Astrocyte (in vitro differentiated cells and primary cell): ENCODE measurements at regions not wholly inside any gene's neighbourhood (a gene's known extent, or its start where the extent isn't known, plus 50 kb on each side); places are given as distances from the start of the nearest gene placed in this dataset.

Source experiments
- DNase-seq: peaks from one replicate; pipeline ENCODE4 v3.0.0-alpha.2; 2010; ENCODE audit warnings: low read depth
- FAIRE-seq: peaks from 2 replicates; lab custom pipeline; 2011; peaks lifted over from hg19 to GRCh38; lab: Jason Lieb, UNC
- H2AFZ ChIP-seq: 2 replicates; pipeline ENCODE4 v1.6.0; 2012; ENCODE audit warnings: low read depth, low read length, inconsistent platforms
- H3K27ac ChIP-seq: 2 replicates; pipeline ENCODE4 v1.5.1; 2011; ENCODE audit warnings: low read depth, low read length, inconsistent platforms
- H3K27me3 ChIP-seq: 2 replicates; pipeline ENCODE4 v1.6.0; 2011; ENCODE audit warnings: low read length, inconsistent platforms; ENCODE audit not compliant: insufficient read depth
- H3K36me3 ChIP-seq: 2 replicates; pipeline ENCODE4 v1.5.1; 2011; ENCODE audit warnings: low read length, inconsistent platforms; ENCODE audit not compliant: insufficient read depth
- H3K4me1 ChIP-seq: 2 replicates; pipeline ENCODE4 v1.5.1; 2011; ENCODE audit warnings: low read length, inconsistent platforms; ENCODE audit not compliant: insufficient read depth
- H3K4me2 ChIP-seq: 2 replicates; pipeline ENCODE4 v1.6.0; 2012; ENCODE audit warnings: low read length, inconsistent platforms
- H3K4me3 ChIP-seq: 2 replicates; pipeline ENCODE4 v1.5.1; 2011; ENCODE audit warnings: low read depth, mild to moderate bottlenecking, low read length, inconsistent platforms; ENCODE audit not compliant: insufficient read depth
- H3K79me2 ChIP-seq: 2 replicates; pipeline ENCODE4 v1.6.0; 2012; ENCODE audit warnings: mild to moderate bottlenecking, low read length, inconsistent platforms; ENCODE audit not compliant: insufficient read depth
- H3K9ac ChIP-seq: 2 replicates; pipeline ENCODE4 v1.6.0; 2012; ENCODE audit warnings: mild to moderate bottlenecking, low read length, inconsistent platforms
- H3K9me3 ChIP-seq: 2 replicates; pipeline ENCODE4 v1.5.1; 2012; ENCODE audit warnings: low read depth, mild to moderate bottlenecking, low read length, inconsistent platforms; ENCODE audit not compliant: insufficient read depth
- H4K20me1 ChIP-seq: 2 replicates; pipeline ENCODE4 v1.6.0; 2012; ENCODE audit warnings: low read length, inconsistent platforms; ENCODE audit not compliant: insufficient read depth
- H3K27ac Mint-ChIP-seq: one replicate; pipeline ENCODE4 v1.8.0; 2021; ENCODE audit warnings: mild to moderate bottlenecking, mixed read lengths; ENCODE audit not compliant: unreplicated experiment
- H3K27me3 Mint-ChIP-seq: one replicate; pipeline ENCODE4 v1.8.0; 2021; ENCODE audit warnings: low read depth, mixed read lengths; ENCODE audit not compliant: unreplicated experiment
- H3K36me3 Mint-ChIP-seq: one replicate; pipeline ENCODE4 v1.8.0; 2021; ENCODE audit warnings: low read depth, mixed read lengths; ENCODE audit not compliant: unreplicated experiment
- H3K4me1 Mint-ChIP-seq: one replicate; pipeline ENCODE4 v1.8.0; 2021; ENCODE audit warnings: low read depth, mixed read lengths; ENCODE audit not compliant: unreplicated experiment
- H3K4me3 Mint-ChIP-seq: one replicate; pipeline ENCODE4 v1.8.0; 2021; ENCODE audit warnings: mild to moderate bottlenecking, moderate library complexity, mixed read lengths; ENCODE audit not compliant: unreplicated experiment
- H3K9me3 Mint-ChIP-seq: one replicate; pipeline ENCODE4 v1.8.0; 2021; ENCODE audit warnings: mild to moderate bottlenecking, mixed read lengths; ENCODE audit not compliant: unreplicated experiment
- CTCF ChIP-seq: IDR thresholded peaks from 2 replicates; pipeline ENCODE4 v1.5.1; 2011; ENCODE audit warnings: low read depth, mild to moderate bottlenecking, inconsistent platforms, low read length, moderate library complexity; ENCODE audit not compliant: insufficient read depth
- EZH2 ChIP-seq: IDR thresholded peaks from 2 replicates; pipeline ENCODE4 v1.6.1; 2012; ENCODE audit warnings: mild to moderate bottlenecking, low read length, inconsistent platforms; ENCODE audit not compliant: insufficient read depth

- Histone ChIP-seq H3K27ac (no peak overlapping the region), H3K79me2 (no peaks in the 10 kb centered on the region), H3K9me3 (no peaks in the 10 kb centered on the region), H3K4me2 (no peak overlapping the region), H3K9ac (no peak overlapping the region), H3K27me3 (no peaks in the 10 kb centered on the region), H3K4me1 (peaks cover 3% of the 10 kb centered on the region), H3K4me3 (no peak overlapping the region), H4K20me1 (no peaks in the 10 kb centered on the region), H2AFZ (no peak overlapping the region), H3K36me3 (no peaks in the 10 kb centered on the region)
- H3K9me3 Mint-ChIP-seq, result peaks cover 4% of the 10 kb centered on the region
- H3K4me3 Mint-ChIP-seq, result no peak overlapping the region
- H3K27me3 Mint-ChIP-seq, result peaks cover 8% of the 10 kb centered on the region
- FAIRE-seq (no peak), DNase-seq (no peak)
- no peak for TF ChIP-seq EZH2
- no peak for TF ChIP-seq CTCF
- H3K36me3 Mint-ChIP-seq, result no peaks in the 10 kb centered on the region
- no peak overlapping the region for H3K27ac Mint-ChIP-seq
- no peaks in the 10 kb centered on the region for H3K4me1 Mint-ChIP-seq
Observed at GRCh38 chr2:8300905-8301304, 381.0 kb upstream of the ID2 start.

- Histone ChIP-seq H3K79me2 (no peaks in the 10 kb centered on the region), H3K4me3 (no peak overlapping the region), H3K4me1 (peaks cover 16% of the 10 kb centered on the region), H3K4me2 (no peak overlapping the region), H3K9me3 (no peaks in the 10 kb centered on the region), H4K20me1 (no peaks in the 10 kb centered on the region), H3K36me3 (no peaks in the 10 kb centered on the region), H3K27me3 (no peaks in the 10 kb centered on the region), H3K27ac (no peak overlapping the region), H3K9ac (no peak overlapping the region), H2AFZ (no peak overlapping the region)
- FAIRE-seq (no peak), DNase-seq (peak; percentile 26)
- Mint-ChIP-seq H3K27ac (peak overlapping the region; percentile 6), H3K4me3 (no peak overlapping the region), H3K36me3 (no peaks in the 10 kb centered on the region), H3K9me3 (peaks cover 4% of the 10 kb centered on the region), H3K4me1 (peaks cover 7% of the 10 kb centered on the region), H3K27me3 (peaks cover under 1% of the 10 kb centered on the region)
- TF ChIP-seq CTCF (no peak), EZH2 (no peak)
Observed at GRCh38 chr2:8303322-8303832, 378.5 kb upstream of the ID2 start.
